NCI-H187 treated with DMSO at 0.1 percent for 48 hours (cell line): ENCODE measurements at regions not wholly inside any gene's neighbourhood (a gene's known extent, or its start where the extent isn't known, plus 50 kb on each side); places are given as distances from the start of the nearest gene placed in this dataset.

Source experiments
- DNase-seq: peaks from one replicate; lab custom pipeline; 2025; lab: John Stamatoyannopoulos, UW

GRCh38 chr12:46910830-46911229 lies 85.0 kb upstream of the SLC38A4 start:
- DNase-seq = no peak

- no peak for DNase-seq
Measured at GRCh38 chr12:46914336-46914735, 88.5 kb upstream of the SLC38A4 start.

- no peak for DNase-seq
Measured at GRCh38 chr12:46915082-46915481, 89.3 kb upstream of the SLC38A4 start.

GRCh38 chr12:46915836-46916235 lies 90.0 kb upstream of the SLC38A4 start:
- no peak for DNase-seq

- DNase-seq = no peak
Measured at GRCh38 chr12:46916796-46917419, 91.1 kb upstream of the SLC38A4 start.

GRCh38 chr12:46917821-46918220 lies 92.0 kb upstream of the SLC38A4 start:
- DNase-seq = no peak

GRCh38 chr12:46918631-46919030 lies 92.8 kb upstream of the SLC38A4 start:
- no peak for DNase-seq

GRCh38 chr12:46919666-46920400 lies 94.0 kb upstream of the SLC38A4 start:
- DNase-seq = no peak

GRCh38 chr12:46920499-46920898 lies 94.7 kb upstream of the SLC38A4 start:
- no peak for DNase-seq

GRCh38 chr12:46921048-46921763 lies 95.4 kb upstream of the SLC38A4 start:
- DNase-seq = no peak

GRCh38 chr12:46921764-46922133 lies 96.0 kb upstream of the SLC38A4 start:
- no peak for DNase-seq

- no peak for DNase-seq
Measured at GRCh38 chr12:46926526-46926925, 100.7 kb upstream of the SLC38A4 start.

- DNase-seq = no peak
Measured at GRCh38 chr12:46930101-46930500, 104.3 kb upstream of the SLC38A4 start.

- no peak for DNase-seq
Measured at GRCh38 chr12:46933947-46934346, 108.2 kb upstream of the SLC38A4 start.

- DNase-seq = no peak
Measured at GRCh38 chr12:46934374-46935111, 108.7 kb upstream of the SLC38A4 start.

- no peak for DNase-seq
Measured at GRCh38 chr12:46935271-46935847, 109.6 kb upstream of the SLC38A4 start.

GRCh38 chr12:46936042-46936441 lies 110.2 kb upstream of the SLC38A4 start:
- no peak for DNase-seq

GRCh38 chr12:46938071-46938678 lies 112.4 kb upstream of the SLC38A4 start:
- no peak for DNase-seq

- DNase-seq = no peak
Measured at GRCh38 chr12:46941981-46942380, 116.2 kb upstream of the SLC38A4 start.

- DNase-seq = no peak
Measured at GRCh38 chr12:46942579-46942978, 116.8 kb upstream of the SLC38A4 start.

- no peak for DNase-seq
Measured at GRCh38 chr12:46944088-46944487, 118.3 kb upstream of the SLC38A4 start.

GRCh38 chr12:46944771-46945170 lies 119.0 kb upstream of the SLC38A4 start:
- no peak for DNase-seq
